H7 (cell line): ENCODE measurements at regions not wholly inside any gene's neighbourhood (a gene's known extent, or its start where the extent isn't known, plus 50 kb on each side); places are given as distances from the start of the nearest gene placed in this dataset.
"Not testable (repeated sequence)": the region's sequence is repeated elsewhere in the genome, so short reads cannot be mapped to it uniquely, and the experiment has no call there.

Experiments
- DNase-seq: peaks from one replicate; pipeline ENCODE4 v3.0.0; 2012
- H3K27me3 ChIP-seq: 2 replicates; pipeline ENCODE4 v1.6.0; 2011; ENCODE audit warnings: mild to moderate bottlenecking, low read length; ENCODE audit not compliant: control insufficient read depth, insufficient read depth
- H3K36me3 ChIP-seq: replicated peaks from 2 replicates; pipeline ENCODE4 v1.5.1; 2011; ENCODE audit warnings: low read length; ENCODE audit not compliant: control insufficient read depth, insufficient read depth
- H3K4me3 ChIP-seq: 2 replicates; pipeline ENCODE4 v1.5.1; 2011; ENCODE audit warnings: low read depth, mild to moderate bottlenecking, control low read depth, low read length, moderate library complexity; ENCODE audit not compliant: insufficient read depth

- no peaks in the 10 kb centered on the region for H3K36me3 ChIP-seq
- no peaks in the 10 kb centered on the region for H3K27me3 ChIP-seq
- no peak for DNase-seq
- H3K4me3 ChIP-seq, result no peak overlapping the region
These were observed 68.0 kb upstream of the ZNF157 start for GRCh38 chrX:47302396-47302795.

GRCh38 chrX:47306471-47307023, 63.8 kb upstream of the ZNF157 start:
- H3K27me3 ChIP-seq, H3K36me3 ChIP-seq, H3K4me3 ChIP-seq, DNase-seq: not testable (repeated sequence)

GRCh38 chrX:47311932-47312774, 58.2 kb upstream of the ZNF157 start:
- DNase-seq, result peak; percentile 39
- H3K4me3 ChIP-seq, result no peak overlapping the region
- H3K27me3 ChIP-seq, result no peaks in the 10 kb centered on the region
- H3K36me3 ChIP-seq, result no peaks in the 10 kb centered on the region

DNA sequence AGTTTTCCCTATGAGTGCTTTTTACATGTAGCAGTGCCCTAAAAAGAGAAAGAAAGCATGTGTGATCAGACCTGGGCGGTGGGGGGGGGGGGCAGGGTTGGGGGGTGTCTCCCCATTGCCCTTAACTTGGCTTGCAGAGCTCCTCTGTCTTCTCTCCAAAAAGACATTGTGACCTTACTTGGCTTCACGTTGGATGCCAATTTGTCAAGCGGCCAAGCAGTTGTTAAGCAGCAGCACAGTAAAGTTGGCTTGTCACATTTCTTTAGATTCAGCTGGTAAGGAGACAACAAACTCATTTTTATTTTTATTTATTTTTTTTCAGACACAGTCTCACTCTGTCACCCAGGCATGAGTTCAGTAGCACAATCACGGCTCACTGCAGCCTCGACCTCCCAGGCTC, 57.3 kb upstream of the ZNF157 start:
- DNase-seq, result no peak
- no peak overlapping the region for H3K4me3 ChIP-seq
- H3K27me3 ChIP-seq, result no peaks in the 10 kb centered on the region
- H3K36me3 ChIP-seq, result no peaks in the 10 kb centered on the region

- Histone ChIP-seq H3K36me3 (no peaks in the 10 kb centered on the region), H3K4me3 (no peak overlapping the region; the same call in 1 of the 2 replicates), H3K27me3 (no peaks in the 10 kb centered on the region)
- DNase-seq, result peak; percentile 65
These were observed 53.9 kb upstream of the ZNF157 start for GRCh38 chrX:47316276-47317025.
